AG04450 (cell line): ENCODE measurements at regions not wholly inside any gene's neighbourhood (a gene's known extent, or its start where the extent isn't known, plus 50 kb on each side); places are given as distances from the start of the nearest gene placed in this dataset.
"Not testable (repeated sequence)": the region's sequence is repeated elsewhere in the genome, so short reads cannot be mapped to it uniquely, and the experiment has no call there.

Experiments
- CTCF ChIA-PET: fragments of 300-600, 350-600 bp; formaldehyde crosslinking; extraction: SDS; loops from one replicate; lab custom pipeline; 2022; ENCODE audit warnings: antibody characterized with exemption, inconsistent platforms; lab: Charles Lee
- POLR2A ChIA-PET: fragments of 350-600 bp; formaldehyde crosslinking; extraction: SDS; loops from one replicate; lab custom pipeline; 2021; ENCODE audit warnings: antibody characterized with exemption, inconsistent platforms; lab: Yijun Ruan, JAX
- DNase-seq: peaks from one replicate; pipeline ENCODE4 v3.0.0-alpha.2; 2011; ENCODE audit warnings: low read depth, low spot score
- H3K27ac ChIP-seq: one replicate; pipeline ENCODE4 v1.5.1; 2012; ENCODE audit warnings: low read depth, low read length, control low read depth
- H3K27me3 ChIP-seq: one replicate; pipeline ENCODE4 v1.6.0; 2012; ENCODE audit warnings: low read length; ENCODE audit not compliant: control insufficient read depth, insufficient read depth
- H3K4me3 ChIP-seq: 2 replicates; pipeline ENCODE4 v1.5.1; 2011; ENCODE audit warnings: mild to moderate bottlenecking, low read depth, low read length, control low read depth
- H3K9me3 ChIP-seq: 2 replicates; pipeline ENCODE4 v1.5.1; 2012; ENCODE audit warnings: low read length; ENCODE audit not compliant: control insufficient read depth, insufficient read depth
- CTCF ChIP-seq: IDR thresholded peaks from 2 replicates; pipeline ENCODE4 v1.5.1; 2011; ENCODE audit warnings: low read depth, low read length, control low read depth, inconsistent platforms

- H3K27ac ChIP-seq, H3K27me3 ChIP-seq, DNase-seq, H3K4me3 ChIP-seq, POLR2A ChIA-PET, CTCF ChIA-PET, H3K9me3 ChIP-seq: not testable (repeated sequence)
Measured at GRCh38 chr16:29143739-29144668, 159.2 kb downstream of the LAT start.

- DNase-seq, H3K27me3 ChIP-seq, H3K27ac ChIP-seq, POLR2A ChIA-PET, H3K4me3 ChIP-seq, H3K9me3 ChIP-seq, CTCF ChIA-PET: not testable (repeated sequence)
Measured at GRCh38 chr16:29142506-29142905, 157.7 kb downstream of the LAT start.

GRCh38 chr16:29141586-29142324 is 156.9 kb downstream of the LAT start:
- Histone ChIP-seq H3K27me3 (peaks cover 5% of the 10 kb centered on the region), H3K27ac (no peak overlapping the region), H3K9me3 (no peaks in the 10 kb centered on the region; the same call in 1 of the 2 replicates), H3K4me3 (no peak overlapping the region)
- CTCF ChIA-PET: no interaction called here
- no peak for TF ChIP-seq CTCF
- DNase-seq: no peak
- POLR2A ChIA-PET: no interaction called here

GRCh38 chr16:29141121-29141520 is 156.3 kb downstream of the LAT start:
- H3K27me3 ChIP-seq, H3K27ac ChIP-seq, POLR2A ChIA-PET, H3K4me3 ChIP-seq, CTCF ChIA-PET, DNase-seq, H3K9me3 ChIP-seq: not testable (repeated sequence)

- H3K4me3 ChIP-seq, DNase-seq, H3K27ac ChIP-seq, POLR2A ChIA-PET, CTCF ChIA-PET, H3K9me3 ChIP-seq, H3K27me3 ChIP-seq: not testable (repeated sequence)
Measured at GRCh38 chr16:29139901-29140855, 155.3 kb downstream of the LAT start.

GRCh38 chr16:29139261-29139802 is 154.5 kb downstream of the LAT start:
- H3K4me3 ChIP-seq: peak overlapping the region; percentile 35; the same call in 1 of the 2 replicates
- peaks cover 5% of the 10 kb centered on the region for H3K27me3 ChIP-seq
- DNase-seq: no peak
- no peak for TF ChIP-seq CTCF
- ChIA-PET CTCF (no interaction called here), POLR2A (no interaction called here)
- no peak overlapping the region for H3K27ac ChIP-seq
- H3K9me3 ChIP-seq: peaks cover 4% of the 10 kb centered on the region; the same call in 1 of the 2 replicates

- H3K27me3 ChIP-seq, H3K27ac ChIP-seq, POLR2A ChIA-PET, DNase-seq, H3K9me3 ChIP-seq, H3K4me3 ChIP-seq, CTCF ChIA-PET: not testable (repeated sequence)
Measured at GRCh38 chr16:29138698-29139097, 153.8 kb downstream of the LAT start.

- H3K27ac ChIP-seq, H3K9me3 ChIP-seq, POLR2A ChIA-PET, CTCF ChIA-PET, H3K4me3 ChIP-seq, H3K27me3 ChIP-seq, DNase-seq: not testable (repeated sequence)
Measured at GRCh38 chr16:29137894-29138662, 153.2 kb downstream of the LAT start.

- DNase-seq, CTCF ChIA-PET, POLR2A ChIA-PET, H3K27ac ChIP-seq, H3K27me3 ChIP-seq, H3K4me3 ChIP-seq, H3K9me3 ChIP-seq: not testable (repeated sequence)
Measured at GRCh38 chr16:29137461-29137860, 152.6 kb downstream of the LAT start.
